ENCODE measurements at regions not wholly inside any gene's neighbourhood (a gene's known extent, or its start where the extent isn't known, plus 50 kb on each side); places are given as distances from the start of the nearest gene placed in this dataset.

GRCh38 chr3:28923994-28924393 is 356.9 kb upstream of the RBMS3 start:
- no peak for TF ChIP-seq CTCF (conservative IDR thresholded peaks at IDR 0.05; ENCODE audit: low read length)
- no peak for TF ChIP-seq EZH2phosphoT487 (IDR thresholded peaks at IDR 0.05; ENCODE audit: borderline replicate concordance, low read depth, low read length)

Data from OCI-LY7 (cell line).